ENCODE measurements at regions not wholly inside any gene's neighbourhood (a gene's known extent, or its start where the extent isn't known, plus 50 kb on each side); places are given as distances from the start of the nearest gene placed in this dataset.
"Not testable (repeated sequence)": the region's sequence is repeated elsewhere in the genome, so short reads cannot be mapped to it uniquely, and the experiment has no call there.

DNA sequence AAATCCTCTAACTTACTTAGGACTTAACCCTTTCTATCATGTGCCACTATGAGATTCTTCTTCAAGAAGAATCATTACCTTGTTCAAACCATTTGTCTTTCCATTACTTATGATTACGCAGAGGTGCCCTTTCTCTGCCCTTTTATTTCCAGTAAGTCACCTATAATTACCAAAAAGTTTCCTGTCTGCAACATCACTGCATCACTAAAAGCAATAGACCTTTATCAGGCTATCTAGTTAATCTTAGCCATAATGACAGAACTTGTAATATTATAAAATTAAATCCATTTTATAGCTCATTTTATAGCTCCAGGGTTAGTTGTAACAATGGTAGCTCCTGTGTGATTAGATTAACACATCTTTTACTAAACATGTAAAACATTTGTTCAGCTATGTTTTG, 673.6 kb upstream of the PITX2 start:
- no peak for DNase-seq

DNA sequence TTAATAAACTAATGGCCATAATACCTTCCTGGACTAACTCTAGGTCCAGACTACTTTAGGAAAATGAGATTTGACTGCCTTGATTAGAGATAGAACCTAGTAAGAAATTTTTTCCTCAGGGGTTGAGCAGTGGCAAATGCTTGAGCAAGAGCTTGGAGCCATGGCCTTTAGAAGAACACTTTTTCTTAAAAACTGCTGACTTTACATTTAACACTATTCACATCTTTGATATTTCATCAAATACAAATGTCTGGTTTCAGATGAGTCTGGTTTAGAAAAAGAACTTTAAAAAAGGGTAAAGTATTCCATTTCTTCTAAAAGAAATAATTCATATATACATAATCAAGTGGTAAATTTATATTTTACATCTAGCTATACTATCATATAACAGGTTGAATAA, 680.9 kb upstream of the PITX2 start:
- no peak for DNase-seq

DNA sequence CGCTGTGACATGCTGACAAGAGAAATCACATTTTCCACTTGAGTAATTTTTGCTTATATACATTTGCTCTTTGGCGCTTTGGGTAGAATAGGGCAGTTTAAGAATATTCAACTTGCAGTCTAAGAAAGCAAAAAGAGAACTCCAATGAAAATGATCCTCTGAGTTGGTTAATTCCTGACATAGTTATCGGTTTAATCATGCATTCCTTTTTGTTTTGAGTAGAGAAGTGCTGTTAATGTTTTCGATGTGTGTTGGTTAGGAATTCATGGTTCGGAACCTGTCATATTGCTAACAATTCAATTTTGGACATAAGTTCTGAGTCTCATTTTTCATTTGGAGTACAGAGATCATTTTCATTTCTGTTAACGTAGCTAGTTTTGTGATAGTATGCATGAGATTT, 700.6 kb upstream of the PITX2 start:
- no peak for DNase-seq

DNA sequence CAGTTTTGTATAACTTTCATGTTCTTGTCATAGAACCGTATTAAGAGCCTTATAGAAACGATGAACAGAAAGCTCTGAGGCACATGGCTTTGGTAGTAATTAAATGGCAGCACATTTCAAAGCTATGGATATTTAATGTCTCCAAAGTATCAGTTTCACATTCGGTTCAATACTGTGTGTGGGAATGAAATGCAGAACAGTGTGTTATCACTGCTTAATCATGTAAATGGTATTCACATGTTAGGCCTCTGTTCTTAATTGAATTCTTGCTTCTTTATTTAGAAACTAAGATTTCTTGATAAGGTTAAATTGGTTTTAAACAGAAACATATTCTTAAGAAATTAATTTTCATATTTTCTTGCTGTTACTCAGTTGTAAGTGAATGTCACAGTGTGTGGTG, 701.0 kb upstream of the PITX2 start:
- DNase-seq = no peak

DNA sequence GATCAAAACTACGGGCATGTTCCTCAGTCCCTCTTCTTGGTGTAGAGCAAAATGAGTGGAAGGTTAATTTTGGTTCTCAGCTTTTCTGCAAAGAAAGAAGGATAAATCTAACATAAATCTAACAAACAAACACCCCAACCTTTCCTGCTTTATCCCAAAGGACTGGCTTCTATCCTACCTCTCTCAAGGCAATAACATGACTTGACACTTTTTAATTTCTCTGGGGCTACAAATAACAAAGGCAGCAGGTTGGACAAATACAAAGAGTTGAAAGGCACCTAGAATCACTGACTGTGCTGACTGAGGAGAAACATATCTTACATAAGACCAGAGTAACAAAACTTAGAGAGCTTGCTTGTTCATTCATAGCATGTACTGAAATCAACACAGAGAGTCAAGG, 703.6 kb upstream of the PITX2 start:
- DNase-seq = no peak

DNA sequence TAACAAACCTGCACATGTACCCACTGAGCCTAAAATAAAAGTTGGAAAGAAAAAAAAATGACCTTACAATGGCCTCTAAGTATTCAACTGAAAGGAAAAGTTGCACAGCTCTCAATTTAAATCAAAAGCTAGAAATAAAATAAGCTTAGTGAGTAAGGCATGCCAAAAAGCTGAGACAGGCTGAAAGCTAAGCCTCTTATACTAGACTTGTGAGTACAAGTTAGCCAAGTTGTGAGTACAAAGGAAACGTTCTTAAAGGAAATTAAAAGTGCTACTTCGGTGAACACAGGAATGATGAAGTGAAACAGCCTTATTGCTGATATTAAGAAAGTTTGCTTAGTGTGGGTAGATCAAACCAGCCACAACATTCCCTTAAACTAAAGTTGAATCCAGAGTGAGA, 707.9 kb upstream of the PITX2 start:
- no peak for DNase-seq

DNA sequence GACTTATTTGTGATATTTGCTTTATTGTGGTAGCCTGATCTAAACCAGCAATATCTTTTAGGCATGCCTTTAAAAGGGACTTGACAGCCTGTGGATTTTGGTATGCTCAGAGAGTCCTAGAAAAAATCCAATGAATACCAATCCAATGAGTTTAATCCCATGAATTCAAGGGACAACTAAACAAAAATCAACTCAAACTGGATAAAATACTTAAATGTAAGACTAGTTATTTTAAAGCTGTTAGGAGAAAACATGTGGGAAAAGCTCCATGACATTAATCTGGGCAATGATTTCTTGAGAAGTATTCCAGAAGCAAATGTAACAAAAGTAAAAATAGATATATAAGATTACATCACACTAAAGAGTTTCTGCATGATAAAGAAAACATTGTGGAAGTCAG, 711.5 kb upstream of the PITX2 start:
- DNase-seq = no peak

DNA sequence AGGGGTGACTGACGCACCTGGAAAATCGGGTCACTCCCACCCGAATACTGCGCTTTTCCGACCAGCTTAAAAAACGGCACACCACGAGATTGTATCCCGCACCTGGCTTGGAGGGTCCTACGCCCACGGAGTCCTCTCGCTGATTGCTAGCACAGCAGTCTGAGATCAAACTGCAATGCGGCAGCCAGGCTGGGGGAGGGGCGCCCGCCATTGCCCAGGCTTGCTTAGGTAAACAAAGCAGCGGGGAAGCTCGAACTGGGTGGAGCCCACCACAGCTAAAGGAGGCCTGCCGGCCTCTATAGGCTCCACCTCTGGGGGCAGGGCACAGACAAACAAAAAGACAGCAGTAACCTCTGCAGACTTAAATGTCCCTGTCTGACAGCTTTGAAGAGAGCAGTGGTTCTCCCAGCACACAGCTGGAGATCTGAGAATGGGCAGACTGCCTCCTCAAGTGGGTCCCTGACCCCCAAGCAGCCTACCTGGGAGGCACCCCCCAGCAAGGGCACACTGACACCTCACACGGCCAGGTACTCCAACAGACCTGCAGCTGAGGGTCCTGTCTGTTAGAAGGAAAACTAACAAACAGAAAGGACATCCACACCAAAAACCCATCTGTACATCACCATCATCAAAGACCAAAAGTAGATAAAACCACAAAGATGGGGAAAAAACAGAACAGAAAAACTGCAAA, 714.5 kb upstream of the PITX2 start:
- DNase-seq = not testable (repeated sequence)

DNA sequence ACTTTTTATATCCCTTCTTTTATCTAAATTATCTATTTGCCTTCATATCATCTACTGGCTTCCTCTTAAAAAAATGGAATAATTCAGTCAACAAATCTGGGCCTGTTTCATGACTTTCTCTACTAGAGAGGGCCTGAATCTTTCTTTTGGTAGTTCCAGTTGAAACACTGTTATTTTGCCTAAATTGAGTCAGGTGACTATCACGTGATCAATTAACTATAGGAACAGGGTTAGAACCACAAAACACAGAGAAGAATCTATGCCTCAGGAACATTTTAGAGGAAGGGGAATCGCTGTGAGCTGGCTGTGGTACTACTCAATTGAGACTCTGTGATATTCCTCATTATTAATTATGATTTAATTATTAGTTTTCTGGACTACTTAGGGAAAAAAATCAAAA, 736.7 kb upstream of the PITX2 start:
- DNase-seq = no peak

DNA sequence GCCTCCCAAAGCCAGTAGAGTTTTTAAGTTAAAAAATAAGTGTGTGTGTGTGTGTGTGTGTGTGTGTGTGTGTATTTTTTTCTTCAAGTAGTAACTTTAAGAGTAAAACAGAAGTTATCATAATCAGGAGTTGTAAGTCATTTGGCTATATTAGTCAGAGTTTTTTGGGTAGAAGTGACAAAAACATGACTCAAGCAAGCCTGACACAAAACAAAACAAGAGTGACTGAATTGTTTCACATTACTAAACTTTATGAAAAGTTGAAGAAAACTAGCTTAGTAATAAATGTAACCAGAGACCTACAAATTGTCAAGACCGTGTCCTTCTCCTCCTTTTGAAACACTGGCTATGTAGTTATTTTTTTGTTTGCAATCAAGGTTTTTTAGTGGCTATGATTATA, 738.0 kb upstream of the PITX2 start:
- no peak for DNase-seq

DNA sequence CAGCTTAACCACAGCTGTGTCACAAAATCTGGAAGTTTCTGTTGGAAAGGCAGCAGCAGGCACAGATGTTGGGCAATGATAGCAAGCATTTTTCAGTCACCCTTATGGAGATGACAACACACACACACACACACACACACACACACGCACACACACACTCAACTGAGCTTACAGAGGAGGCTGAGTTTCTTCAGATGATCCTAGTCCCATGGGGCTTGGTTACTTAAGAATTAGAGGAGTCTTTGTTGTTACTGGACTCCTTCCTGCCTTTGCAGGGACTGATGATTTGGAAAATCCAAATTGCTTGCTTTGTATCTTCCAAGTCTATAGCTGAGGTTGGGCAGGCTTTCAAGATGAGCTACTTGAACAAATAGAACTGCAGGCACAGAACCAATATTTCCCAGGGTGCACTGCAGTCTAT, 740.1 kb upstream of the PITX2 start:
- DNase-seq = no peak

DNA sequence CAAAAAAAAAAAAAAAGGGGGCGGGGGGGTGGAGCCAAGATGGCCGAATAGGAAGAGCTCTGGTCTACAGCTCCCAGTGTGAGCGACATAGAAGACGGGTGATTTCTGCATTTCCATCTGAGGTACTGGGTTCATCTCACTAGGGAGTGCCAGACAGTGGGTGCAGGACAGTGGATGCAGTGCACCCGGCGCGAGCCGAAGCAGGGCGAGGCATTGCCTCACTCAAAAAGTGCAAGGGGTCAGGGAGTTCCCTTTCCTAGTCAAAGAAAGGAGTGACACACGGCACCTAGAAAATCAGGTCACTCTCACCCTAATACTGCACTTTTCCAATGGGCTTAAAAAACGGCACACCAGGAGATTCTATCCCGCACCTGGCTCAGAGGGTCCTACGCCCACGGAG, 755.0 kb upstream of the PITX2 start:
- not testable (repeated sequence) for DNase-seq

DNA sequence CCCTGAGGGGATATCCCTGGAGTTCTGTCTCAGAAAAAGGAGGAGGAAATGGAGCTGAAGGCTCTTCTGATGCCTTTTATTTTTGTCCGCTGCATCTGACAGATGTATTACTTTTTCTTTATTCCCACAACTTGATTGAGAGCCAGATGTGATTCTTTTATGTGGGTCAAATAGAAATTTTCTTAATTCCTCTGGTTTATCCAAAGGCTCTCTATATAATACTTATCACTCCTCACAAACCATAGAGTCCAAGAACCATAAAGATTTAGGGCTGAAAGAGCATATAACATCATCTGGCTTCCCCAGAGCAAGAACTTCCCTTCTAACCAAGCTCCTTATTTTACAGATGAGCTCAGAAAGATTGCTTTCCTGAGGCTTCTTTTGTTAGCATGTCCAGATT, 756.7 kb upstream of the FAM241A start:
- no peak for DNase-seq

DNA sequence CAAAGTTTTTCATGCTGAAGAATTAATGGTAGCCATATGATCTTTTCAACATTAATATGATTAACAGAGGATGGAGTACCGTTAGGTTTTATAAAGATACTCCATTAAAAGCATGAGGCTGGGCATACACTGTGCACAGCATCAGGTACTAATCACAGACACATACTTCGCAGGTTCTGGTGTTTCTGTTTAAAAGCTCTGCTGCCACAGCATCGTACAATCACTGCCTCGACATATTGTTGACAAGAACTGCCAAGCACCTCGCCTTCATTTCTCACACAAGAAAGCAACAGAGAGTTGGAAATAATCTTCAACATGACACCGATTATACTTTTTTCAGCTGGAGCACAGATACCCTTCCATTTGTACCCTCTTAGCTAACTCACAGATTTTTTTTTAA, 753.4 kb upstream of the FAM241A start:
- DNase-seq = no peak

DNA sequence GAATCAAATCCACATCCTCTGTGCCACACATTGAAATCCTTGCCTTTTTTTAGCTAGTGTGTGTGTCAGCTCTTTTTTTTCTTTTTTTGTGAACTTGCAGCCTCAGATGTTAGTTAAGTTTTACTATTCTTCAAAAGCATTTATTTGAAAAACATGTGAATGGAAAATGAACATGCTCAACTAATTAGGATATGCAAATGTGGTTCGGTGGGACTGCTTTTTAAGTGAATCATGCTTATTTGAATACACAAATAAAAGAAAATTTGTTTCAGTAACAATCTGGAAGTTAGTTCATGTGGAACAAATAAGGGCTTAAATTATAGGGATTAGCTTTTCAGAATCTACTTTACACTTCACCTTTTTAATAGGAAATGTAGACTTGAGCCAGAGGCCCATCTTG, 751.5 kb upstream of the FAM241A start:
- no peak for DNase-seq

DNA sequence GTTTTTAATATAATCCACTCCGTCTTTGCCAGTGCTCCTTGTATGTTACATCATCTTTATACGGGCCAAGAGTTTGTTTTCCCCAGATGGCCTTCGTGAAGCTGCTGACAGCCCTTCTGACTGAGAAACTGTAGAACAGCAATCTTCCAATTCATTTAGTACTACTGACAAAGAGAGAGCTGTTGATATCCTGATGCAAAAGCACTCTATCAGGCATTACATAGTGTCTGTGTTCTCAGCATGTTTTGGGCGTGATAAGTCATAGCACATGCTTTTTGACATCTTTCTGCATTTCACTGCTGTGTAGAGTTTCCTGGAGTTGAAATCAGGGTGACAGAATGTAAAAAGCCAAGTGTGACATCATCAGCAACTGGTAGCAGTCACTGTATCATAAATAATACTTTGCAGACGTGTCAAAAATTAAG, 746.3 kb upstream of the FAM241A start:
- no peak for DNase-seq

DNA sequence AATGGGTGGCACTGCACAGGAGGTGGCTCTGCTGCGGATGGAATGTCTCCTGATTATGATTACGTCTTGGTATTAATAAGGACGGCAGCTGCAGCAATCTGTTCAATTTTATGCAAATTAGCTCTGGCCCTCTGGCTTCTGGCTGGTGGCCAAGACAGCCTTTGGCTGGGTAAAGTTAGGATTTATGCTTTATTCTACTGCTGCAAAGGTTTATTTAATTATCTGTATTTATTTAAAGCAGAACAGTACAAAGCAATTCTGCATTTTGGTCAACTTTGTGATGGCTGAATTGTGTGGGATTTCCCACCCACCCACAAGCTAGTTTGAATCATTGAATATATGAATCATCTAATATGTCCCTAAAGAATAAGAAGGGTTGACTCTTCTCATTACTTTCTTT, 745.6 kb upstream of the FAM241A start:
- DNase-seq = no peak

DNA sequence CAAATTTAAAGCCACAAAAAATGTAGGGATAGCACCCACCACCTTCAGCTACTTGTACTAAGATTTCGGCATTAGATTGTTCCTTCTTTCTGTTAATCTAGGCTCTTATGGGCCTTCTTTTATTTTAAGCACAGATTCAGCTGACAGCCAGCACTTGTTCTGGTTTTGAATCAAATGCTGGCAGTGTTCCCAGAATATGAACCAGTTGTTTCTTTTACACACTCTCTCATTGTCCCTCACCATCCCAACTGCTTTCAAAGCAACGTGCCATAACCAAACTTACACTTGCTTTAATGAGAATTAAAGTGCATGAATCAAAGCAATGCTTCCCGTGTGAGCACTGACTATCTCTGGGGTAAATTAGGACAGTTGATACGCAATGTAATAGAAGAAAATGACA, 744.5 kb upstream of the FAM241A start:
- no peak for DNase-seq

DNA sequence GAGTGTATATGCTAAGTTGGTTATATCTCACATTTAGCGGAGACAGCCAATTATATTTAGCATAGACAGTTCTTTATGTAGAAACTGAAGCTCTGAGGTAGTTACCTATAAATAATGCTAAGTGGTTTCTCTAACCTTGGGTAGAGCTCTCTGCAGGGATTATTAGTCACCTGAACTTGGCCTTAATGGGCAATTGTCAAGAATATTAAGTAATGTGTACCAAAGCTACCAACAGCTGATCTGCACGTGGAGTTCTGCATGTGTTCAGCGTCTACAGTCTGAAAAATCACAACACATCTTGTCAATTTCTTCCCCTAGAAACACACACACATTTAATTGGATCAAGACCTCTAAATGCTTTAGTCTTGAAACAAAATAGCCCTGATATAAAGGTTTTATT, 740.6 kb upstream of the FAM241A start:
- no peak for DNase-seq

DNA sequence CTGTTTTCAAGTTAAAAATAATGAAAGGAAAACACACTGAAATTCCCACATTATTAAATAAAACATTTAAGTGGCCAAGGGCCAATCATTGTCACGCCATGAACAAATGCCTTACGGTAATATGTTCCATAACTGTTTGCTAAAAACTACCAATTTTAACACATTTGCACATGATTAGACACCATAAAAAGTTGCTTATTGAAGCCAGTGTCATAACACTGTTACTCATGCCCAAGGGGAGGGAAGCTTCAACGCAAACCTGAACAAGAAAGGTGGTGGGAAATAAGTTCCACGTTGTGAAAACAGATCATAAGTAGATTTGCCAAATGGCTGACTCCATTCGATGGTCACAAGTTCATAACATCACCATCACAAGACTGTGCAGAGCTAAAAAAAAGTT, 739.3 kb upstream of the FAM241A start:
- DNase-seq = no peak

DNA sequence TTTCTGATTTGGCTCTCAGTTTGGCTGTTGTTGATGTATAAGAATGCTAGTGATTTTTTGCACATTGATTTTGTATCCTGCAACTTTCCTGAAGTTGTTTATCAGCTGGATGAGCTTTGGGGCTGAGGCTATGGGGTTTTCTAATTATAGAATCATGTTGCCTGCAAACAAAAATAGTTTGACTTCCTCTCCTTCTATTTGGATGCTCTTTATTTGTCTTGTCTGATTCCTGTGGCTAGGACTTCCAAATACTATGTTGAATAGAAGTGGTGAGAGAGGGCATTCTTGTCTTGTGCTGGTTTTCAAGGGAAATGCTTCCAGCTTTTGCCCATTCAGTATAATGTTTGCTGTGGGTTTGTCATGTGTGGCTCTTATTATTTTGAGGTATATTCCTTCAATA, 734.7 kb upstream of the FAM241A start:
- DNase-seq = no peak

DNA sequence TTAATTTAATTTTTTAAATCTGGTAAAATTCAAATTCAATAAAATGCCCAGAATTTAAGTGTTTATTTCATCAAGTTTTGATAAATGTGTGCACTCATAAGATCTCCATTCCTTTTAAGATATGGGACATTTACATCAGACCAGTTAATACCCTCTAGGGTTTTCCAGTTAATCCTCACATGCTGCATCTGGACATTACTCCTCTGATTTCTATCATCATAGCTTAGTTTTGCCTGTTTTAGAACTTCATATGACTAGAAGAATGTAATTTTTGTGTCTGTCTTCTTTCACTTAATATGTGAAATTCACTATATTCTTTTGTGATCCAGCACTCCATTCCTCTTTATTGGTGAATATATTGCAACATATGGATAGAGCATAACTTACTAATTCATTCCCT, 727.7 kb upstream of the FAM241A start:
- DNase-seq = no peak

DNA sequence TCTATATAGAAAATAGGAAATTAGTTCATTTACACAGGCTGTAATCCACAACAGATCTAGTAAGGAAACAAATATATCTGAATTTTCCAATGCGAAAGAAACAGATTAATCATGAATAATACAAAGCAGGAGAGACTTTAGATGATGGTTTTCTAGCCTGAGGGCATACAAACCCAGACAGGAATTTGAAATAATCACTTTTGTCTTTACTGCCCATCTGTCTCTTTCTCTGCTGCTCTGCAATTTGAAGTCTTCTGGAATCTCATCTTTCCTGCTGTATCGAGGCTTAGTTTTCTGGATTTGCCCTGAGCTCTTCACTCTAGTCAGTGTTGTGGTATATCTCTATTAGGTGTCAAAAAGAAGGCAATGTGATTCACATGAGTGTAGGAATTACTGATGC, 711.8 kb upstream of the FAM241A start:
- DNase-seq = no peak

DNA sequence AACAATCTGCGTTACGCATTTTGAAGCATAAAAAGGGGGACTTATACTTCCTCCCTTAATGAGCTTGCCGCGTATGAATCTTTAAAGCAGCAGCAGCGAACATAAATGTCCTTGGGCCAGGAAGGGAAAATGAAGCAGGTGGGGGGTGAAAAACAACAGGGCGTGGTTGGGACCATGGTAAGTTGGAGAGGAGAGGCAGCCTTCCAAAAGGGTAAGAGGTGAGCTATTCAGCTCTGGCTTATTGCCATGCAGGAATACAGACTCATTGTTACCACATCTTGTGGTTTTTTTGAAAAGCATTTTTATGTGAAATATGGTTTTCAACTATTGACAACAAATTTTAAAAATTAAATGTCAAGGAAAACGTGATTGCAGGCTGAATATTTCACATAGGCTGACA, 710.7 kb upstream of the FAM241A start:
- DNase-seq = no peak

DNA sequence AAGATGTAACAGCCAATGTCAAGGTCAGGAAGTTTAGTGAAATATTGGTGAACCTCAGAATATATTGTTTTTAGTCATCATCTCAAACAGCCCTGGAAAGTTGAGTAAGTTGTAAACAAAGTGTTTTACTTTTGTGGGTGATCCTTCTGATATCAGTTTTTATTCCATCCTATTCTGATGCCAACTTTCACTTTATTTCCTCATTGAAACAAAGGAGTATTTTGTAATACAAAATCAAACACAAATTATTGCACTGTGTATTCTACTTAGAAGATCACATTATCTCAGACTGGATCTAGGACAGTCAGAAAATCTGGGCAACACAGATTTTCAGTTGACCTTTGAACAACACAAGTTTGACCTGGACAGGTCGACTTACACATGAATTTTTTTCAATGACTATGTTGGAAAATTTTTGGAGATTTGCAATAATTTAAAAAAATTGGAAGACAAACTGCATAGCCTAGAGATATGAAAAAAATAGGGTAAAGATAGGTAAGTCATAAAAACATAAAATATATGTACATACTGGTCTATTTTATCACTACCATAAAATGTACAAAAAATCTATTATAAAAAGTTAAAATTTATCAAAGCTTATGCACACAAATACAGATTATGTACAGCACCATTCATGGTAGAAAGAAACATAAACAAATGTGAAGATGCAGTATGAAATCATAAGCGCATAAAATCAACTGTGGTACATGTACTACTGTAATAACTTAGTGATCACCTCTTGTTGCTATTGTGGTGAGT, 709.1 kb upstream of the FAM241A start:
- DNase-seq = no peak
